ENCODE measurements at regions not wholly inside any gene's neighbourhood (a gene's known extent, or its start where the extent isn't known, plus 50 kb on each side); places are given as distances from the start of the nearest gene placed in this dataset.

DNA sequence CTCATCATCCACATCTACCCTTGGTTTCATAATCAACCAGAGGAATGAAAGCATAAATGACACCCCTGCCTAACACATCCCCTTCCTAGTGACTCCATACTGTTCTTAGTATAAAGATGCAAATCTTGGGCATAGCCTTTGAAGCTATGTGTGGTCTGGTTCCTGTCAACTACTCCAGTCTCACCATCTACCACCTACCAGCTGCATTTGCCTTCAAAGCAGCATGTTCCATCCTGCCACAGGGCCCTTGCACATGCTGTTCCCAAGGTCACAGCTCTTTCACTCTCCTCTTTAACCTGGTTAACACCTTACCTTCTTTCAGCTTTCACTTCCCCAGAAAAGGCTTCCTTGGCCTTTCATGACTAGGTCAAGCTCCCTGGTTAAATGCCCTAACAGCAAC is 62.3 kb upstream of the ARHGEF3 start:
- DNase-seq (ENCODE audit: low spot score) = no peak

DNA sequence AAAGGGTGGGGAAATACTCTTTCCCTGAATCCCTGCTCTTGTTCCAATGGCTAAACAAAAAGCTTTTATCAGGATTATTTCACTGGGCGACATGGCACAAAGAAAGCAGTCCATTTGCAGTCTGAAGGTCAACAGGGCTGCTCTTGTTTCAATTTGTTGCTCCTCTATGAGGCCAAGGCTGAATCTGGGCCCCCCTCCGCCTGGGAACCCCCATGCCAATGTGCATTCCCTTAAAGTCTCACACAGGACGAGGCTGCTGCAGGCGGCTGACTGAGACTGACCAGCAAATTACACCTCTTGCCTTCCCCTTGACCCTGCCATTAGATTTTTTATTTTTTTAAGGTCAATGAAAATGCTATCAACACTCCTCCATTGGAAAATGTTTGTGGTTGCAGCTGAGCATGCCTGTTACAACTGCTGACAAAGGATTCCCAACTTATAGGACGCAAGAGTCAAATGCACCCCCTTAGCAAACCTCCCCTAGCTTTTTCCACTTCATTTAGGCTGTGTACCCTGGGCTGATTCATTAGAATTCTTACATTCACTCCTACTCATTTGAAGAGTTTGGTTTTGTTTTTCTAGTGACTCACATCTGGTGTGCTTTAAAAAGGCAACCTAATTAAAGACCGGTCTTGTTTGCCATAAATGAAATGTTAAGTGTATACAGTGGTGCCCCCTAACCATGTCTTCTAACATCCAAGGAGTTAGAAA is 60.8 kb upstream of the ARHGEF3 start:
- DNase-seq (ENCODE audit: low spot score) = peak; percentile 4

DNA sequence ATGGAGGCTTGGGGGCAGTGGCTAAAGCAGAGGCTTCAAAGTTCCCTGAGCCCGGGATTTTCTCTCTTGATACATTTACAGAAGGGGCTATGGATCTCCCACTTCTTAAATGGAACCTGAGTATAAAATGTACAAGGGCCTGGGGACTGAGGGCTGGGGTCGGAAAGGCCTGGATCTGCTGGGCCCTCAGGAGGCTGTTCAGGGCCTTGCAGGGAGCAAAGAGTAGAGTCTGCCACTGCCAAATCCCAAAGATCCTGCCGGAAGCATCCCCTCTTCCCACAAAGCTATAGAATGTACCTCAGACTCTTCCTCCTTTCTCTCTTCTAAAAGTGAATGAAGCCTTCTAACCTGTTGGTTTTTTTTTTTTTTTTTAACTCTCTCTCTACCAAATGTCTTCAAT is 59.8 kb upstream of the ARHGEF3 start:
- DNase-seq (ENCODE audit: low spot score) = no peak

DNA sequence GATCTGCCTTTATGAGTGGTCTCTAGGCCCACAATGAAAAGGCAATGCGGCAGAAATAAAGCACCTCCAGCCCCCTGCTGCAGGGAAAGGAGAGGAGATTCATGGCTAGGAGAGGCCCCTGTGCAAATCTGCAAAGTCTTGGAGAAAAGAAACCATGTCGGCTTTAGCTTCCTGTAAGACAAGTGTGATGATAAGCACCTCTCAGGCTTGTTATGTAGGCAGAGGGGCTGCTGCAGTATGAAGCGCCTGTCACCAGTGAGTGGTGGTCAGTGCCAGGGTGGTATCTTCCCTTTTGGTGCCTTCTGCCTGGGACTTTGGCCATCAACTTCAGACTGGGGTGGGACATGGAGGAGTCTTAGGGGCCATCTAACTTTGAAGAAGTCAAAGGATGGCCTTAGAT is 59.2 kb upstream of the ARHGEF3 start:
- no peak for DNase-seq (ENCODE audit: low spot score)

DNA sequence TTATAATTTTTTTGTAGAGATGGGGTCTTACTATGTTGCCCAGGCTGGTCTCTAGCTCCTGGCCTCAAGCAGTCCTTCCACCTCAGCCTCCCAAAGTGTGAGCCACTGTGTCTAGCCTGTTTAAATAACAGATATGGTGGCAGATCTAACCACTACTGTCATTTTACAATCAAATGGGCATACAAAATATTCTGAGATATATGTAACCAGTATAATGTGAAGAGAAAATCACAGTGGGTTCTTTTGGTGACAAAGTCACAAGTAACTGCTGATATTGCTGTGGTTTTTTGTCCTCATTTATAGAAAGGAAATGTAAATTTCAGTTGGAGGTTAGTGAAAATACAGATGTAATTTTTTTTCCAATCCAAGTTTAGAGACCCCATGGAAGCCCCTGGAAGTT is 58.6 kb upstream of the ARHGEF3 start:
- DNase-seq (ENCODE audit: low spot score) = no peak

DNA sequence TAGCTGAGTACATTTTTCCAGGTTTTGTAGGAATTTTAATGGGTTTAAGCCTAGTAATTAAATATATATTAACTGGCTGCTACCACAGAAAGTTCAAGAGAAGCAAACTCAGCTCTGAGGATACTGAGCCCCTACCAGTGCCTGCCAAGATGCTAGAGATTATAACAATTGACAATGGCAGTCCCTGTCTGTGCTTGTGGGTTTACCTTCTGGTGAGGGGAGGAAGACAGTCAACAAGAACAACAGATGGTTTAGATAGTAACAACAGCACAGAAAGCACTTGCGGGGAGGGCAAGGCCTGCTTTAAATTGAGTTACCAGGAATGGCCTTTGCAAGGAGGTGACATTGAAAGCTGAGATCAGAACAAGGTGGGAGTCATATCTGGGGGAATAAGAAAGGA is 56.6 kb upstream of the ARHGEF3 start:
- DNase-seq (ENCODE audit: low spot score) = no peak

DNA sequence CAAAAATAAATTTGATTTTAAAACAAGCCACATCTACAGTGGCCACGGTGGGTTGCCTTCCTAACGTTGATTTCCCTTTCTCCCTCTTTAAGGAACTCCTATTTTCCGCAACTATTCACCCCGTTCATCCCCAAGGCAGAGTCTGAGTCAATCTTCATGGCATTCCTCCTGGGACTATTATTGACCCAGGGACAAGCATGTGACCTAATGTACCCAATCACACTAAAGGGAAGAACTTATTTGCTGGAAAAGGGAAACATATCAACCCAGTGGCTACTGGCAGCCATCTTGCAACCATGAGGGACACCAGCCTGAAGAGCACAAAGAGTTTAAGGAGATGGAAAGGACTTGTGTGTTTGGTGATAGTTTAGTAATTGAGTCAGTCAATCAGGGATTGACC is 55.4 kb upstream of the ARHGEF3 start:
- no peak for DNase-seq (ENCODE audit: low spot score)

DNA sequence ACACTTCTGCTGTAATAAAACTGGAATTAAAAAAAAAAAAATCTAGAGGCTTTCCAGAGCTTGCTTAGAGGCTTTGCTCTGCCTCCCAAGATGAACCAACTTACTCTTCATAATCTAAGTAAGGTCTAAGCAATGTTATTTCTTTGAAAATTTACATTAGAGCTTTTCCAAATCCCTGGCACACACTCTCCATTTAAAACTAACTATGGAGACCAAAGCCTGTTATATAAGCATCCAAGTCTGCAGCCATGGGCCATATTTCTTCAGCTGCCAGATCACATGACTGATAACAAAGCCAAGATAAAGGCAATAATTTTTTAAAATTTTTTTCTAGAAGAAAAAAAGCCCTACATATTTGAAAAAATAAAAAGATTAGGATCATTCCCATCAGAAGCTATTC is 55.0 kb upstream of the ARHGEF3 start:
- DNase-seq (ENCODE audit: low spot score) = no peak

DNA sequence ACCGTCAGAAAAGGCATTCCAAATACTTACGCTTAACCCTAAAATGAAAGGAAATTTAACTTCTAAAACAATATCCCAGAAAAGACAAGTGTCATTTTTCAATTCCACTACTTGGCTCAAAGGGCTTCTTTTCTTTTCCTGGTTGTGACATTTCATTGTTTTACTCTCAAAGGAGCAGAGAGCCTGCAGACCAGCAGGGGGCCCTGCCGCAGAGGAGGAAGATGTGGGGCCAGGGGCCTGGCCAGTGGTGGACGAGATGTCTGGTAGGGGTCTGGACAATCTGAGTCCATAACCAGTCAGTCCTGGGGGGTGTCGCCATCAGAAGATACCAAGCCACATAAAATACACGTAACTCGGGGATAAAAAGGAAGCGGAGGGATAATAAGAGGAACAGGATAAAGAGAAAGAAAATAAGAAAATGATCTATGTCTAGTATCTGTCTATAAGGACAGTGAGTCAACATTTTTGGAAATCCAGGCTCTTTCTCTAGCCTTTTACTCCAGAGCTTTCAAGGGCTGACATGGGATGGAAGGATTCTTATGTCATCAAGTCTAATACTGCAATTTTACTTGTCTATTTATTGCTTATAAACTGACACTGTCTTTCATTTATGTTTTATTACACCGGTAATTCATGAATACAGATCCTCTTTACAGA is 54.2 kb upstream of the ARHGEF3 start:
- DNase-seq (ENCODE audit: low spot score) = no peak

DNA sequence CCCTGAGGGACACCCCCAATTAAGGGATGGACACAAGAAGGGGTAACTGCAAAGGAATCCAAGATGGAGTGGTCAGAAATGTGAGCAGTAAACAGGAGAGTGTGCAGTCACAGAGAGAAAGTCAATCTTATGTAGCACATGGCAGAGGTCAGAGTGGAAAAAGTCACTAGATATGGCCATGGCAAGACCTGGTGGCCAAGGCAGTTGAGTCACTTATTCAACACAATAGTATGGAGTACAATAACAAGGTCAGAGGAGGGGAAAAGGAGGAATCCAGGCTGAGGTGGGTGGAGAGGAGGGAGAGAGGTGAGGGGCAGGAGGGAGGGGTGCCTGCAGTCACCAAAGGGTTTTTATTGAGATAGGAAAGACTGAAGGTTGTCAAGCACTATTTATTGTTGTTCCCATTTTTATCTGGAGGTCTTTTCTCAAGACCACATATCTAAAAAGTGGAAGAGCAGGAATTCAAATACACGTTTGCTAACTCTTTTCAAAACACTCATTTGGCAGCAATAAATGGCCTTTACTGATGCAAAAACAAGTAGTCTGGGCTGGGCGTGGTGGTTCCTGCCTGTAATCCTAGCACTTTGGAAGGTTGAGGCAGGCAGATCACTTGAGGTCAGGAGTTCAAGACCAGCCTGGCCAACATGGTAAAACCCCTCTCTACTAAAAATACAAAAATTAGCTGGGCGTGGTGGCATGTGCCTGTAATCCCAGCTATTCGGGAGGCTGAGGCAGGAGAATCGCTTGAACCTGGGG is 53.3 kb upstream of the ARHGEF3 start:
- DNase-seq (ENCODE audit: low spot score) = no peak

DNA sequence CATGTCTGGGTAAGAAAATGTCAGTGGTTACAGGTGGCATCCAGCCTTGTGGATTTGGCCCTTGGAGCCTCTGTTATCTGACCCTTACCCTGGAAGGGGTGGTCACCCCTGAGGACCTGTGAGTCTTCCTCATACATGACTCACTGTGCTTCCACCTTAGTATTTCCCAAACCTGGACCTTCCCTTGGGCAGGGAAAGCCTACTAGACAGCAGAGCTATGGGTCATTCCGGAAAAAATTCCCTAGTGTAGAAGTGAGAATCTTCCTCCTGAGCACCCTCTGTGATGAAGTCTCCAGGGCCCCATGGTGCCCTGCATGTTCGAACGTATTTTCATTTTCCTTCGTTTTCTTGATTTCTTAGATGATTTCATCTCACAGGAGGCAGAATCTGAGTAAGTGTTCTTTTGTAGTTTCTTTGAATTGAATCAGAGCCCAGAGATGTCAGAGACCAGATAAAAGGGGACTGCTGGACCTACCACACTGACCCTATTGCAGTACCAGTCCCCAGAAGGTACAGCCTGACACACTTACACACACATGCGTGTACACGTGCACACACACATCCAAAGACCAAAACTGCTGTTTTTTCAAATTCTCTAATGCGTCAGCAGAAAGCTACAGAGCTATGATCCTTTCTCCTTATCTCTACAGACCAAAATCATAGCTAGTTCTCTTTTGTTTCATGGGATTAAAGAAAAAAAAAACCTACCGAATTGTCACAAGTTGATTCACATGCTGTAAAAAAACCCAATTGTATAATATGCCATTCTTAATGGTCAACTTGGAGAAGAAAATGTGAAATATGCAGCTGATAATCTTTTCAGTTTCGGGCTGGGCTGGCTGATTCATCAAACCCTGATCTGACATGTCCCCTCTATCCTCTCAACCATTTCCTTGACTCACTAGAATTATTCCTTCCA is 50.5 kb upstream of the ARHGEF3 start:
- no peak for DNase-seq (ENCODE audit: low spot score)

Data from hepatic stellate cell (primary cell).